GM18520 (cell line): ENCODE measurements at regions not wholly inside any gene's neighbourhood (a gene's known extent, or its start where the extent isn't known, plus 50 kb on each side); places are given as distances from the start of the nearest gene placed in this dataset.

Source experiments
- ATAC-seq: cut with Tn5 transposase; IDR thresholded peaks from one replicate; pipeline ENCODE4 v1.9.1; 2021; ENCODE audit not compliant: unreplicated experiment

DNA sequence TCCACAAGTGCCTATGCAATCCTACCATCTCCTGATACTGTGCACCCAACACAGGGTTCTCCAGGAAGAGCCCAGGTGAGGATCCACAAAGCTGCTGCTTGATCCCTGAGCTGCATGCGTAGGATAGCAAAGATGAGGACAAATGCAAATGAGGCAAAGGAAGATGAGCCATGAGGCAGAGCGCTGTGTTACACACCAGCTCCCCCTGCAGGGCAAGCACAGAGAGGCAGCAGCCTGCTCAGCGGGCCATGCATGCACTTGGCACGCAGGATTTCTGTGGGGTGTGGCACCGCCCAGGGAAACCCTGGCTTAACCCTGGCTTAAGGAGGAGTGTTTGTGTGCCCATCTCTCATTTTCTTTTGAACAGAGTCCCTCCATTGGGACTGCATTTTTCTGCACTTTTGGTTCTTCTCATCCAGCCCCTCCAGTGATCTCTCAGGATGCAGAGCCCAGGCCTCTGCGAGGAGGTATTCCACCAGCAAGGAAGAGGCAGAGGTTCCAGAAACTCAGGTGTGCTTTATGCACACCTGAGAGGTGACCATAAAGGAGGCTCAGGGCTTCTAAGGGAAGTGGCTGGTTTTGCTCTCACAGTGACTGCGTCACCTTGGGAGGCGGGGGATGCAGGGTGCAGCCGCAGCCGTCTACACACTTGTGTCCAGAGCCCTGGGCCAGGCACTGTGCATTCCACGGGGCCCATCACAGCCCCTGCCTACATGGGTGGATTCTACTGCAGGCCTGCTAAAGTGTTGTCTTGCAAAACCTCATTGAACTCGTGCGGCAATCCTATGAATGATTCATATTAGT, 973.3 kb upstream of the TMEM132C start:
- ATAC-seq: no peak

DNA sequence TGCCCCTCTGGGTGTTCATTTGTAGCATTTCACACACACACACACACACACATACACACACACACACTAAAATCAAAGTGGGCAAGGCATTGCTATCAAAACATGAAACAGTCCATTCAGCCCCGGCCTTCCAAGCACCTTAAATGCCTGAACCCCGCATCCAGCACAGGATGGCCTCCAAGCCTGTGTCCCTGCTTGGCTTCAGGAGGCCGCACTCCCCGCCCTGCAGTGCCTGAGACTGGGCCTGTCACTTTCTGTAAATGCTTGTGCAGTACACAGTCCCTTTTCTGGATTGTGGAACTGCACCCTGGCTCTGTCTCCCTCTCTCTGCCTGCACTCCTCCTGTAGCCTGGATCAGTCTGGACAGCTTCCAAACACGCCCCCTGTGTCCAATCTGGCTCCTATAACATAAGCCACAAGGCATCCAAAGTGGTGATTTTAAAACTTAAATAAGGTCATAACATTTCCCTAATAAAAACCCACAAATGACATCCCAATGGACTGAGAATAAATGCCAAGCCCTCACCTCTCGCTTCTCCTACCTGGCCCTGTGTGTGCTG, 972.2 kb upstream of the TMEM132C start:
- ATAC-seq: no peak

DNA sequence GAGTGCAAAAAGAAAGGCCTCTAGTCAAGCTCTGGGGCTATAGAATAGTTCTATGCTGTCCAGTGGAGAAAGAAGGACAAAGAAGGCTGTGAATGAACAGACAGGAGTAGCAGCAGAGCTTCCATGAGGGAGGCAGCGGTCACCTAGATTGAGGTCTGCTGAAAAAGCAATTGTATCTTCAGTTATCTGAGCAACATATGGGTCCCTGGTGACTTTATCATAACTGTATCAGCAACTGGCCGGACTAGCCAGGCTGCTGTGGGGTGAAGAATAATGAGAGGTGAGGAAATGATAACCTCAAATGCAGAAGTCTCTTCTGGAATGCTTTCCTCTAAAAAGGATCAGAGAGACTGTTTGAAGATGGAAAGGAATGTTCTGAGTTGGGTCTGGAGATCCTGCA, 971.3 kb upstream of the TMEM132C start:
- no peak for ATAC-seq

DNA sequence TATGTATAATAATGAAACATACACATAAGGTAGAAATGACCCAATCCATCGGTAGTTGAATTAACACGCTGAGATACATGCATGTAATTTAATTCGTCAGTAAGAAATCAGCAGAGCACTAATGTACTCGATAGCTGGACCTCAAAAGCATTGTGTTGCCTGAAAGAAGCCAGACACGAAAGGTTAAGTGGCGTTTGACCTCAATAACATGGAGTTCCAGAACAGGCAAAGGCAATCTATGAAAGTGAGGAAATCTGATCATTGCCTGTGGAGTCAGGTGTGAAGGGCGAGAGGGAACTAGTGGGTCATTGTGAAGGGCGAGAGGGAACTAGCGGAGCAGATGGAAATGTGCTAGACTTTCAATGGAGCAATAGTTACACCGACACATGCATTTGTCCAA, 970.4 kb upstream of the TMEM132C start:
- no peak for ATAC-seq

DNA sequence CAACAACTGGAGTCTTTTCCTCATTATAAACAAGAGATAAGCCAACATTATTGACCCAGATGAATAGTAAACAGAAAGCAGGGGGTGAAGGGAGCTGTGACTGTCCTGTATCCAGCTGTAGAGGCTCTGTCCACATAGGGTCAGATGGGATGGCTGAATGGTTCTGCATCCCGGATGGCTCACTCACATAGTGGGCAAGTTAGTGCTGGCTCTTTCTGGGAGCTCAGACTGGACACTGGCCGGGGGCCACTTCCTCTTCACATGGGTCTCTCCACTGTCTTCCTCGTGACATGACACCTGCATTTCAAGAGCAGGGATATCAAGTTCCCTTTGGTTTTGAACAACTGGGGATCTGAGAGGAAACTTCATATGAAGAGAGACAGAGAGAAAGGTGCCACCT, 969.6 kb upstream of the TMEM132C start:
- ATAC-seq: no peak

DNA sequence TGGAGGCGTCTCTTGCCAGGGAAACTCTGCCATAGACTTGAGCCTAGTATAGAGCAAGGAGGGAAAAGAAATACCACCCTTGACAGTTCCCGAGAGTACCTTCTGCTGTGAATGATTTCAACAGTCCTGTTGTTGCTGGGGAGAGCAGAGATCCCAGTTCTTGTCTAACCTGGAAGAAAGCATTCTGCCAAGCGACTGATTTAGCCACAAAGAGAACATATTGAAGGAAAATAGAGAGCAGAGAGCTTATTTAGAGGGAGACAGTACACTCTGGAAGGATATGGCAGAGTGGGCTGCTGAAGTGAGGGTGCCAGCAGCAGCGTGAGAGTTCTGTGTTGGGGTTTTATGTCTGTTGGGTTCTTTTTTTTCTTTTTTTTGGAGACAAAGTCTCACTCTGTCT, 966.9 kb upstream of the TMEM132C start:
- ATAC-seq: no peak

DNA sequence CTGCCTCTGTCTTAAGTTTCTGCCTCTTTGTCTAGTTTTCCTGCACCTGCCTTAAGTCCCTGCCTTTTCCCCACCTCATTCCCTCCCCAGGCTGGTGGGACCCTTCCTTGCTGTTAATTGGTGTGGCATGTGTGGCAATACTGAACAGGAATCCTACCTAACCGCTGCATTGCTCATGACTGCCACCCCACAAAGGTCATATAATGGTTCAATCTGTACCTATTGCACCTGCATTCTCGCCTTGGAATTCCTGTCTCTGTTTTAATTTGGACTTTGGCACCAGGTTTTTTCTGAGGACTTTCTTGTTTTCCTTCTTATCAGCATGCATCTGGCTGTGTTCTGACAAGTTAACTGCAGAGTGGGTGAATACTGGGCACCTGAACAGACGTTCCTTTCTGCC, 966.2 kb upstream of the TMEM132C start:
- ATAC-seq: no peak

DNA sequence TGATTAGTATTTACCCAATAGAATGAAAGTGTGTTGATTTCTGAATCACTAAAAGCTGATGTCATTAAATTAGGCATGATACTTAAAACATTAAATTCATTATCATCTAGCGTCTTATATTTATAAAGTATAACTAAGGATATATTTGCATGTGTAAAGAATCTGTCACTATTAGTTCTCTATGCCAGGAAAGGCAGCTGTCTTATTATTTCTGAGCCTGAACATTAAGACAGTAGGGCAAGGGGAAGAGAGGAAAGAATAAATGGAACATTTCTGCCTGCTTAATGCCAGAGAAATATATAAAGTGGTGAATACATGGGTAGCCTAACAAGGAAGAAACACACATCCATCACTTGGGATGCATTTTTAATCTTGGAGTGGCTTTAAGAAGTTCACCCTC, 965.1 kb upstream of the TMEM132C start:
- no peak for ATAC-seq

DNA sequence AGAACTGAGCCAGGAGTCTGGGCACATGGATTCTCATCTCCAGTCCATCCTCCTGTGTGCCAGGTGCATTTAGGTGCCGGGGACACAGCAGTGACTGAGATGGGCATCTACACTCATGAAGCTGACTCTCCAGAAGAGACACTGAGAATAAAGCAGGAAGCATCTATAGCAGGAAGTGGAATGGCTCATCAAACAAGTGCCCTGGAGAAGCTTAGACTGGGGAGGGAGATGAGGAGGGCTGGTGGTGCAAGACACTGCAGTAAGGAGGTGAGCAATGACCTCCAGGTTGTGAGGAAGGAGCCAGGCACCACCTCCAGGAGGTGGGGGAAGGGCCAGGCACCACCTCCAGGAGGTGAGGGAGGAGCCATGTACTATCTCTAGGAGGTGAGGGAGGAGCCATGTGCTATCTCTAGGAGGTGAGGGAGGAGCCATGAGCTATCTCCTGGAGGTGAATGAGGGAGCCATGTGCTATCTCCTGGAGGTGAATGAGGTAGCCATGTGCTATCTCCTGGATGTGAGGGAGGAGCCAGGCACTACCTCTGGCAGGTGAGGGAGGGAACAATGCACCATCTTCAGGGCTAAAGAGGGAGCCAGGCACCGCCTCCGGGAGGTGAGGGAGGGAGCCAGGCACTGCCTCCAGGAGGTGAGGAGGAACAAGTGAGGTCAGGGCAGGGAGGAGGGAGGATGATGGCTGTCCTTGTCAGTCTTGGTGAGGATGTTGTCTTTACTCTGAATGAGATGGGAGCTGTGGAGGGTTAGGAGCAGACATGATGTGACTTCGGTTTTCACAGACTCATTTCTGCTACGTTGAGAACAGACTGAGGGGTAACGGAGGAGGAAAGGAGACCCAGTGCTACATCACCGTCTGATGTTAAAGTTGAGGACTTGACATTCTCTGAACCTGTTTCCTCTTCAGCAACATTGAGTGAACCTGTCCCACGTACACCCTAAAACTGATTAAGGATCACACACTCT, 961.9 kb upstream of the TMEM132C start:
- no peak for ATAC-seq

DNA sequence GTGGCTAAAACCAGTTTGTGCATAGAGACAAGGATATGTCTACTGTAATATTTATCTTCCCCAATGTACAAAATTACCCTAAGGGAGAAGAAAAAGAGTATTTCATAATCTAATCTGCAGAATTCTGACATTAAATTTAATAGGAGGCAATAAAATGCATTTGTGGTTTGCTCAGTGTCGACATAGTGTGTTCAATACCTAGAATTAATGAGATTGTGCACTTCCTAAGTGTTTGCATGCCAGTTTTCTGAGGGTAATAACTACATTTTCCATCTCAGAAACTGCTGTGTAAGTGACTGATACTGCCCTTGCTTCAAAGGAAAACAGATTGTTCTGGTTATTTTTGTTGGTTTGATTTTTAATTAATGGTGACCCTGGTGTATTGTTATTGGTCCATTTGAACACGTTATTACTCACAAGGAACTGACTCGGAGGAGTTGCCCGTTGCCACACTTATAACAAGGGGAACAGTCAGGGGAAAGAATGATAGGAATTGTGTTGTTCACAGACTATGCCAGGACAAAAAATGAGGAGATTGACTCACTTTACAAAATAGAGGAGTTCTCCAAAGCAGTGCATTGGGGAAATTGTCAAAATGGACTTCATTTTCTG, 960.3 kb upstream of the TMEM132C start:
- ATAC-seq: no peak

DNA sequence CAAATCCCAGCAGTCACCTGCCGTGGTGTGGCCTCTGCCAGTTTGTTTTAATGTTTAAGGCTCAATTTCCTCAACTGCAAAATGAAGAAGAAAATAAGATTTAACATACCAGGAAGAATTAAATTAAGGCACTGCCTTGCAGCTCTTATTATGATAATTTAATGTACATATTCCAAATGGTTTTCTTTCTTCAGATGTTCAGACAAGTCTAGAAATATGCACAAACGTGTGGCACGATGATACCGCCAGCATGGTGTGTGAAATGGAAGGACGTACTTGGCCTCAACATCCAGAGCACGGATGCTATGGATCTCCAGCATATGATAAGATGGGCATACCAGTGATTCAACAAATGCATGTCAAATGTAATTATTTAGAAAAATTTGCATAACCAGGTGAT, 959.4 kb upstream of the TMEM132C start:
- ATAC-seq: no peak

DNA sequence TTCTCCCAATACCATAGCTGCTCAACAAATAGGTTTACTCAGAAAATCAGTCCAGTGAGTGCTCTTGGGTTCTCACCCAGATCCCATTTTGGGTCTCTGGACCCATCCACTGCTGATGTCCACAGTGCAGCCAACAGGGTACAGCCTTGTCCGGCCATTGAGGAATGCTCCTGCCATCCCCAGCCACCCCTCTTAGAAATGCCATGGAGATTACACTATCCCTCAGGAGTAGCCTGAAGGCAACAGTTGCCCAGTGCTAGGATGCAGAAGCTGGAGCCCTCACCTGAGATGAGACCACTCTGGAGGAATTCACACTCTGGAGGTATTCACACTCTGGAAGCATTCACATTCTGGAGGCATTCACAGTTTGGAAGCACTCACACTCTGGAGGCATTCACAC, 958.8 kb upstream of the TMEM132C start:
- ATAC-seq: no peak

DNA sequence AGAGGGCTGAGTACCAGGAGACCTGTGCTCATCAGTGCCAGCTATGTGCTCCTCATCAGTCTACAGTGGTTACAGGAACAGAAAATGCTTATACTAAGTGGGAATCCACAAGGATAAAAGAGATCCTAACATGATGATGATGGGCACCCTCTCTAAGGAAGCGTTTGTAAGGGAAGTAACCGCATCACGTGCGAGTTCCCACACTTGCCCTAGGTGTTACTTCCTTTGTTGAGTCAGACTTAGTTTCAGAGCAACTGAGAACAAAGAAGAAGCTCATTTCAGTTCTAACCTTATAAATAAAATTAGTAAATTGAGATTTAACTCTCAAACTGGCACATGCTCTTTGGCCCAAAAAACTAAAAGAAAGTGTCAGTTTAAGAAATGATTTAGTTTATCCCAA, 956.4 kb upstream of the TMEM132C start:
- no peak for ATAC-seq

DNA sequence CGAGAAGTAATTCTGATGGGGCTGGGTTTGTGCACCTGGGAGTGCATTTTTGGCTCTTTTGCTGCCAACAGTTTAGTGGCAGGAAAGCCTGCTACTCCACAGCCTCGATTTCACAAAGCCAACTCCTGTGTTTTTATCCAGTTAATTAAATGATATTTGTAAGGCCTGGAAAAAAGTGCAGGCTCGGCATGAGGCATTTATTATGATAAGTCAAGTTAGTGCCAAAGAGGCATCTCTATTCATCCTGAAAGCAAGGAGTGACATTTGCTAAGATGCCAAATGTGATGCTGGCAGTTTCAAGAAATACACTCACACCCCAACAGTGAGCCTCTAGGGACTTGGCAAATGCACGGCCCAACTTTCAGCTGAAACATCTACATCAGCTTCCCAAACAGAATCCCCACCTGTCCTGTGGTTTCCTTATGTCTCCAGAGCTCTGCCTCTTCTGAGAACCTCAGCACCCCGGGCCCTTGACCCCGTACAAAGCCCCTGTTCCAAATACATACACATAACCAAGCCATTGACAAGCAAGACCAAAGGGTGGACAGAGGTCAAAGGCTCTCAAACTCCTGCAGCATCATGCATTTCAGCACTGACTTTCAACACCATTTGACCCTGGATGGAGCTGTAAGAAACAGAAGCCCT, 955.1 kb upstream of the TMEM132C start:
- no peak for ATAC-seq

DNA sequence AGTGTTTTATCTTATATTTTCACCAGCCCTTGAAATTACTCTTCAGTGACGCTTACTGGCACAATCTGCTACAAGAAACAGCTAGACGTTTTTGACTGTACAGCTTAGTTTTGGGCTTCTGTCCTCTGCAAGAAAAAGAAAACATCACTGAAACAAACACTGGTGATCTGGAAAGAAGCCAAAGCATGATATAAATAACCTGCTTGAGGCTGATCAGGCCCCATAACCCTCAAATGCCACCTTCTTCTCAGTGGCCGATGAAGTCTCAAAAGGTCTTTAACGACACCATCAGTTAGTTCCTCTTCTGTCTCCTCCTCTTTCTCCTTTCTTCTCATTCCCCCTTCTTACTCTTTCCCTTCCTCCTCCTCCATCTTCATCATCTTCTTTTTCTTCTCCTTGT, 942.3 kb upstream of the TMEM132C start:
- ATAC-seq: no peak

DNA sequence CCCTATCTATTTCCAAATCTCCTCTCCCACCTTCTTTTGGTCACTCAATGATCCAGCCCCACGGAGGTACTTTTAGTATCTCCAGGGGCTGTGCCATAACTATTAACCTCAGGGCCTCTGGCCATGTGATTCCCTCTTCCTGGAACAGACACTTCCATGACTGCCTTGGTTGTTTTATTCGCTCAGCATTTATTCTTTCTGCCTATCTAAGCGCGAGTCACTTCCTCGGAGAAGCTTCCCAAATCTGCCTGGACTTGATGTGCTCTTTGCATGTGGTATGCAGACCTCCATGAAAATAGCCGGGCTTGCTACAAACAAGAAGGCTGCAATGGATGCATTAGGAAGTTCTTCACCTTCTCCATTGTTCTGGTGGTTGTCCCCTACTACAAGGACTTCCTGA, 939.0 kb upstream of the TMEM132C start:
- ATAC-seq: no peak

DNA sequence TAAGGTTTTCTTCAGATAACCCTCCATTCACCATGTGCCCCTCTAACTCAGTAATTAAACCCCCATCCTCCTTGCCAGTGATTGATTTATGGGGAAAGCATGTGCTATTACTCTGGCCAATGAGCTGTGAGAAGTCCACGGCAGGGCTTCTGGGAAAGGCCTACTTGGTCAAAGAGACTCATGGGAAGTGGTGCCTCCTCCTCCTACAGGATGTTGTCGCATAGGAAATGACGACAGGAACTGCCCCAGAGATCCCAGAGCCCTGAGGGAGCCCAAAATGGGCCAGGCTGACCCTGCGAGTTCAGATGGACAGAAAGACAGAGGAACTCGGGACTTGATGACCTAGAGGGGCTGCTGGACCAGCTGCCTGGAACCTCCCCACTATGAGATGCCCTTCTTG, 938.1 kb upstream of the TMEM132C start:
- ATAC-seq: no peak

DNA sequence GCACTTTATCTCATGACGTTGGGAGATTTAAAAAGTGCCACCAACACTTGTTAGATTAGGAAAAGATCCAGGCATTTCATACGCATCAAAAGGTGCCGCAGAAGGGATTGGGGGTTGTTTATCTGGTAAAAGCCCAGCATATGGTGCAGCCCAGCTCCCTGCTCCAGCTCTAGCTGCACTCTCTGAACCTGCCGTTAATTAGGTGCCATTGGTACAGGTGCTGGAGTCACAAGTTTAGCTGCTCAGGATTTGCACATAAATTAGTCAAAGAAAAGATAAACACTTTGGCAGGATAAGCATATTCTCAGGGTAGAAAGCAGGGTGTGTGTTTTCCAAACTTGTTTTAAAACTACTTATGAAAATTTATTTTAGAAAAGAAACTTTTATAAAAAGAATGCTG, 932.6 kb upstream of the TMEM132C start:
- no peak for ATAC-seq

DNA sequence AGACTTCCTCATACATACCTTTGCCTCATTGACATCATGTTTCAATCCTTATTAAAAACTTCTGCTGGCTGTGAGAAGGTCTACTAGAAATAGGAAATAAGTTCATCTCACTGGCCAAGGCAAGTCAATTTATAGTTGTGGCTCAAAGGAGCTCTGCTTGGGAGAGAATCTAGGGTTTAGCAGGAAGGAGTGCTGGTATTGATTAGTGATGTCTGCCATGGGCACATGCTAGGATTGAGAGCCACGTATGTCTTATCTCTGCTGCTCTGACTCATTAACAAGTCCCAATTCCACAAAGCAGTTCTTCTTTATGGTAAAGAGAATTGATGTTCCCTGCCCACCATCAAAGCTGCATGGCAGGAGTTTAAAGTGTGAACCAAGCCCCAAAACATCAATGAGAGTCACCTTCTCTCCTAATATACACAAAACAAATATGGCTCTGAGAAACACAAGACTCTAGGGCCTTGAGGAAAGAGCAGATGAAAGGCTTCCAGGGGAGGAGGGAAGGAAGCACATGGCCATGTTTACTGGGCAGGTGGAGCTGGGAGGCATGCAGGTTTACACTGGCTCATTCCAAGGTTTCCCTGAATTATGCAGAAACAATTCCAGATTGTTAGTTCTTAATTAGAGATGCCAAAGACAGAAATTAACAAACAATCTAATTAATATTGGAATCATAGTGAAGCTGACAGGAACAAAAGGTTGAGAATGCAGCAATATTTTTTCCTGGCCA, 931.9 kb upstream of the TMEM132C start:
- no peak for ATAC-seq

DNA sequence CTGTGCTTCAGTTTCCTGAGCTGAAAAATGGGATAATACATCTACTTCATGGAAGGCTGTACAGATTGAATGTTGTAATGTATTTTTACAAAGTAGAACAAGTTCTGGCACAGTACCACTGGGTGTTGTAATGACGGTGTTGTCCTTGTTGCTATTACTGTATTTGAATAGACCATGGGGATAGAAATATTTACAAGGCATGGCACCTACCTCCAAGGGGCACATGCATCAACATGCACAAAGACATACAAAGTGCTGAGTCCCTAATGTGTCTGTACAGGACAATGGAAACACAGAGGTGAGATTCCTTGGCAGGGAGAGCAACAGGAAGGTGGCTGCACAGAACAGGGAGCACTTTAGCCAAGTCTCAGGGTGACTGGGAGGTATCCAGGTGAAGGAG, 930.6 kb upstream of the TMEM132C start:
- ATAC-seq: no peak
